GM12891 (cell line): ENCODE measurements at regions not wholly inside any gene's neighbourhood (a gene's known extent, or its start where the extent isn't known, plus 50 kb on each side); places are given as distances from the start of the nearest gene placed in this dataset.

Experiments
- POLR2A ChIP-seq: IDR thresholded peaks from 2 replicates; pipeline ENCODE4 v1.6.1; 2011; ENCODE audit warnings: low read depth, low read length, control low read depth
- POLR2AphosphoS5 ChIP-seq: IDR thresholded peaks from 2 replicates; pipeline ENCODE4 v1.6.1; 2011; ENCODE audit warnings: low read depth, low read length, control low read depth
- SPI1 ChIP-seq: IDR thresholded peaks from 2 replicates; pipeline ENCODE4 v1.6.1; 2011; ENCODE audit warnings: low read depth, low read length, control low read depth

- TF ChIP-seq POLR2AphosphoS5 (no peak), POLR2A (no peak), SPI1 (no peak)
Observed at GRCh38 chr10:84084342-84084741, 55.0 kb upstream of the GHITM start.
